Neuron (in vitro differentiated cells): ENCODE measurements at regions not wholly inside any gene's neighbourhood (a gene's known extent, or its start where the extent isn't known, plus 50 kb on each side); places are given as distances from the start of the nearest gene placed in this dataset.

Source experiments
- H2AFZ ChIP-seq: one replicate; pipeline ENCODE4 v1.6.1; 2013; ENCODE audit warnings: low read depth, mild to moderate bottlenecking, inconsistent platforms, low read length, moderate library complexity
- H3K27me3 ChIP-seq: one replicate; pipeline ENCODE4 v1.6.1; 2013; ENCODE audit warnings: low read length; ENCODE audit not compliant: insufficient read depth
- H3K36me3 ChIP-seq: one replicate; pipeline ENCODE4 v1.6.1; 2013; ENCODE audit warnings: low read length; ENCODE audit not compliant: insufficient read depth
- H3K4me1 ChIP-seq: one replicate; pipeline ENCODE4 v1.6.1; 2013; ENCODE audit warnings: low read length; ENCODE audit not compliant: insufficient read depth
- H3K4me3 ChIP-seq: 2 replicates; pipeline ENCODE4 v1.5.1; 2013; ENCODE audit warnings: mild to moderate bottlenecking, low read length, moderate library complexity
- H3K9me3 ChIP-seq: one replicate; pipeline ENCODE4 v1.6.1; 2013; ENCODE audit warnings: low read length

- Histone ChIP-seq H3K36me3 (no peaks in the 10 kb centered on the region), H3K4me3 (peak overlapping the region; percentile 41), H2AFZ (peak overlapping the region; percentile 79), H3K9me3 (no peaks in the 10 kb centered on the region), H3K27me3 (no peaks in the 10 kb centered on the region), H3K4me1 (peaks cover 11% of the 10 kb centered on the region)
Measured at GRCh38 chr3:156605686-156606605, 51.0 kb upstream of the SSR3 start.

- Histone ChIP-seq H3K36me3 (no peaks in the 10 kb centered on the region), H3K4me3 (no peak overlapping the region), H3K27me3 (no peaks in the 10 kb centered on the region), H3K4me1 (peaks cover 11% of the 10 kb centered on the region), H3K9me3 (no peaks in the 10 kb centered on the region), H2AFZ (no peak overlapping the region)
Measured at GRCh38 chr3:156604642-156605144, 49.8 kb upstream of the SSR3 start.
